ENCODE measurements at regions not wholly inside any gene's neighbourhood (a gene's known extent, or its start where the extent isn't known, plus 50 kb on each side); places are given as distances from the start of the nearest gene placed in this dataset.

DNA sequence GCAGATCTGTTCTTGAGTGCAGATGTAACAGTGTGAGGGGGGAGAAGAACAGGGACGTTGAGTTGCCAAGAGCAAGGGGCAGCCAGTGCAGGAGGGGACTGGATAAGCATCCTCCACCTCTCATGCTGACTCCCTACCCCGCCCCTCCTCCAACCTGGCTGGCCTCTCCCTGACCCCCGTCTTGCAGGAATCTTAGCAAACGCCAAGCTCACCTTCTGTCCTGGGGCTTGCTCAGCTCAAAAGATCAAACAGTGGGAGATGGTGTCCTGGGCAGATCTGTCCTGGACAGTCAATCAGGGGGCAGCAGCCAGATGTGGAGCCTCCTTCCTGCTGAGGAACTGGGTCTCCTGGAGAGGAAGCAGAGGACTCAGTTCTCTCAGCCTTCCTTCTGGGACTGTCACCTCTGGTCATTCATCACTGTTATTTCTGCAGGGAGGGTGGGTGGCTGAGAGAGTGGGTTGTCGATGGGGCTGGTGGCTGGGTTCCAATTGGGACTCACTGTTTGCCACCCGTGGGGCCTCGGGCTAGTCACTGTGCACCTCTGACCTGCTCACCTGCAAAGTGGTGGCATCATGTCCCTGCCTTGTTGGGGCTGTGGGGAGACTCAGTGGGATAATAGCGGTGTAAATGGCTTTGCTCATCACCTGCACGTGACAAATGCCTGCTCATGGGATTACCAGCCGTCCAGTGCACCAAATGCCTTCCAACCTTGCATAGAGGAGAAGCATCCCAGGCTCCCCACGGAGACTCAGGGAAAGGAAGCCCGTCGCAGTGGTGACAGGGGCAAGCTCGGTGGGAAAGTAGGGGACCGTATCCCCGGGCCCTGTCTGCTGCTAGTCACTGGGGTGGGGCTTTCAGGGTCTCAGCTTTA is 154.4 kb downstream of the PTPRU start:
- Histone ChIP-seq H3K4me2 (ENCODE audit: low read length) (no peak overlapping the region), H3K27ac (ENCODE audit: low read depth, low read length) (no peak overlapping the region), H3K4me1 (ENCODE audit: insufficient read depth, low read length) (no peaks in the 10 kb centered on the region), H3K79me2 (ENCODE audit: insufficient read depth, low read length) (no peaks in the 10 kb centered on the region), H2AFZ (ENCODE audit: low read depth, low read length) (no peak overlapping the region), H3K9me3 (ENCODE audit: insufficient read depth, low read depth, low read length) (no peaks in the 10 kb centered on the region), H3K4me3 (ENCODE audit: insufficient read depth, low read depth, low read length) (no peak overlapping the region), H3K27me3 (ENCODE audit: insufficient read depth, low read length) (peaks cover 3% of the 10 kb centered on the region), H3K36me3 (ENCODE audit: insufficient read depth, low read length) (no peaks in the 10 kb centered on the region), H3K9ac (ENCODE audit: low read length) (no peak overlapping the region), H4K20me1 (ENCODE audit: insufficient read depth, low read length) (no peaks in the 10 kb centered on the region)
- Mint-ChIP-seq H3K27ac (ENCODE audit: unreplicated experiment) (no peak overlapping the region), H3K4me1 (ENCODE audit: low read depth, unreplicated experiment) (peaks cover 1% of the 10 kb centered on the region), H3K9me3 (ENCODE audit: unreplicated experiment) (no peaks in the 10 kb centered on the region), H3K36me3 (ENCODE audit: low read depth, unreplicated experiment) (no peaks in the 10 kb centered on the region), H3K4me3 (ENCODE audit: unreplicated experiment) (no peak overlapping the region), H3K27me3 (ENCODE audit: low read depth, unreplicated experiment) (peaks cover 51% of the 10 kb centered on the region)
- TF ChIP-seq EZH2 (IDR thresholded peaks at IDR 0.05; ENCODE audit: insufficient read depth, low read length), result no peak
- TF ChIP-seq, protein P1, sequence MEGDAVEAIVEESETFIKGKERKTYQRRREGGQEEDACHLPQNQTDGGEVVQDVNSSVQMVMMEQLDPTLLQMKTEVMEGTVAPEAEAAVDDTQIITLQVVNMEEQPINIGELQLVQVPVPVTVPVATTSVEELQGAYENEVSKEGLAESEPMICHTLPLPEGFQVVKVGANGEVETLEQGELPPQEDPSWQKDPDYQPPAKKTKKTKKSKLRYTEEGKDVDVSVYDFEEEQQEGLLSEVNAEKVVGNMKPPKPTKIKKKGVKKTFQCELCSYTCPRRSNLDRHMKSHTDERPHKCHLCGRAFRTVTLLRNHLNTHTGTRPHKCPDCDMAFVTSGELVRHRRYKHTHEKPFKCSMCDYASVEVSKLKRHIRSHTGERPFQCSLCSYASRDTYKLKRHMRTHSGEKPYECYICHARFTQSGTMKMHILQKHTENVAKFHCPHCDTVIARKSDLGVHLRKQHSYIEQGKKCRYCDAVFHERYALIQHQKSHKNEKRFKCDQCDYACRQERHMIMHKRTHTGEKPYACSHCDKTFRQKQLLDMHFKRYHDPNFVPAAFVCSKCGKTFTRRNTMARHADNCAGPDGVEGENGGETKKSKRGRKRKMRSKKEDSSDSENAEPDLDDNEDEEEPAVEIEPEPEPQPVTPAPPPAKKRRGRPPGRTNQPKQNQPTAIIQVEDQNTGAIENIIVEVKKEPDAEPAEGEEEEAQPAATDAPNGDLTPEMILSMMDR (IDR thresholded peaks at IDR 0.05; ENCODE audit: insufficient read depth, low read depth, low read length), result no peak
- FAIRE-seq (no peak), DNase-seq (ENCODE audit: low read depth) (no peak)

DNA sequence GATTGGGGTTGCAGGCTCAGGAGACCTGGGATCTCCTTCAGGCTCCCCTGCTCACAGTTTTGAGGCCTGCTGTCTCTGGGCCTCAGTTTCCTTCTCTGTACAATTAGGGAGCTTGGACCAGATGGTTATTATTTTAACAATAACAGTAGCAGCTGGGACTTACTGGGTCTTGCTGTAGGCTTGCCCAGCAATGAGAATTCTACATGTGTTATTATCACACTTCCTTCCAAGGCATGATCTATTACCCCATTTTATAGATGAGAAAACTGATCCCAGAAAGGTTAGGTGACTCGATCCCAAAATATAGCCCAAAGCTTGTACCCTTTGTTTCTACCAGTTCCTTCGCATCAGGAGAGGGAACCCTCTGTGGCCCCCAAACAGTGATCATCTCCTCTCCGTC is 153.8 kb downstream of the PTPRU start:
- Histone ChIP-seq H3K9ac (ENCODE audit: low read length) (no peak overlapping the region), H3K27ac (ENCODE audit: low read depth, low read length) (no peak overlapping the region), H4K20me1 (ENCODE audit: insufficient read depth, low read length) (no peaks in the 10 kb centered on the region), H3K27me3 (ENCODE audit: insufficient read depth, low read length) (peaks cover 3% of the 10 kb centered on the region), H3K9me3 (ENCODE audit: insufficient read depth, low read depth, low read length) (no peaks in the 10 kb centered on the region), H2AFZ (ENCODE audit: low read depth, low read length) (no peak overlapping the region), H3K79me2 (ENCODE audit: insufficient read depth, low read length) (no peaks in the 10 kb centered on the region), H3K36me3 (ENCODE audit: insufficient read depth, low read length) (no peaks in the 10 kb centered on the region), H3K4me1 (ENCODE audit: insufficient read depth, low read length) (no peaks in the 10 kb centered on the region), H3K4me2 (ENCODE audit: low read length) (no peak overlapping the region), H3K4me3 (ENCODE audit: insufficient read depth, low read depth, low read length) (no peak overlapping the region)
- H3K4me1 Mint-ChIP-seq (ENCODE audit: low read depth, unreplicated experiment), result no peaks in the 10 kb centered on the region
- no peak for FAIRE-seq
- peaks cover 51% of the 10 kb centered on the region for H3K27me3 Mint-ChIP-seq (ENCODE audit: low read depth, unreplicated experiment)
- TF ChIP-seq EZH2 (IDR thresholded peaks at IDR 0.05; ENCODE audit: insufficient read depth, low read length), result no peak
- TF ChIP-seq, protein P1 (IDR thresholded peaks at IDR 0.05; ENCODE audit: insufficient read depth, low read depth, low read length), result no peak
- H3K9me3 Mint-ChIP-seq (ENCODE audit: unreplicated experiment), result no peaks in the 10 kb centered on the region
- DNase-seq (ENCODE audit: low read depth), result no peak
- H3K36me3 Mint-ChIP-seq (ENCODE audit: low read depth, unreplicated experiment), result no peaks in the 10 kb centered on the region
- H3K27ac Mint-ChIP-seq (ENCODE audit: unreplicated experiment), result no peak overlapping the region
- H3K4me3 Mint-ChIP-seq (ENCODE audit: unreplicated experiment), result no peak overlapping the region

DNA sequence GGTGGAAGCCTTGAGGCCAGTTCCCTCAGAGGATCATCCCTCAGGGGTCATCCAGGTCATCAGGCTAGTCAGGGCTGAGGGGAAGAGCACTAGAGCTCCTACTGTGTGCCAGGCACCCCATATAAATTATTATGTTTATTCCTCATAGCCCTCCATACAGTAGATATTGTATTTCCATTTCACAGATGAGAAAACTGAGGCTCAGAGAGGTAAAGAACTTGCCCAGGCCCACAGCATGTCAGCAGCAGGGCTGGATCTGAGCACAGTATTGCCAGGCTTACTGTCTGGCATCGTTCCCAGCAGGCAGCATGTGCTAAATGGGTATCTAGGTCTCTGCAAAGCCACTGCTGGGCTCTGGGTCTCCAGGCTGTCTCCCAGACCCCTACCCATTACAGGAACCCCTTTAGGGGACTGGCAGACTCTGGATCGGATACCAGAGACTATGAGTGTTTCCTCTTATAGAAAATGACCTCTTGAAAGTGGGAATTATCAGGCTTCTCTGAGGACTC is 153.3 kb downstream of the PTPRU start:
- Histone ChIP-seq H3K27me3 (ENCODE audit: insufficient read depth, low read length) (peaks cover 3% of the 10 kb centered on the region), H3K4me1 (ENCODE audit: insufficient read depth, low read length) (no peaks in the 10 kb centered on the region), H2AFZ (ENCODE audit: low read depth, low read length) (no peak overlapping the region), H3K4me2 (ENCODE audit: low read length) (no peak overlapping the region), H3K36me3 (ENCODE audit: insufficient read depth, low read length) (no peaks in the 10 kb centered on the region), H3K4me3 (ENCODE audit: insufficient read depth, low read depth, low read length) (no peak overlapping the region), H3K9me3 (ENCODE audit: insufficient read depth, low read depth, low read length) (no peaks in the 10 kb centered on the region), H3K27ac (ENCODE audit: low read depth, low read length) (no peak overlapping the region), H4K20me1 (ENCODE audit: insufficient read depth, low read length) (no peaks in the 10 kb centered on the region), H3K79me2 (ENCODE audit: insufficient read depth, low read length) (no peaks in the 10 kb centered on the region), H3K9ac (ENCODE audit: low read length) (no peak overlapping the region)
- Mint-ChIP-seq H3K9me3 (ENCODE audit: unreplicated experiment) (no peaks in the 10 kb centered on the region), H3K36me3 (ENCODE audit: low read depth, unreplicated experiment) (no peaks in the 10 kb centered on the region), H3K27me3 (ENCODE audit: low read depth, unreplicated experiment) (peaks cover 51% of the 10 kb centered on the region), H3K27ac (ENCODE audit: unreplicated experiment) (no peak overlapping the region), H3K4me3 (ENCODE audit: unreplicated experiment) (no peak overlapping the region), H3K4me1 (ENCODE audit: low read depth, unreplicated experiment) (no peaks in the 10 kb centered on the region)
- no peak for TF ChIP-seq EZH2 (IDR thresholded peaks at IDR 0.05; ENCODE audit: insufficient read depth, low read length)
- TF ChIP-seq, protein P1 (IDR thresholded peaks at IDR 0.05; ENCODE audit: insufficient read depth, low read depth, low read length), result no peak
- DNase-seq (ENCODE audit: low read depth), result no peak
- FAIRE-seq, result no peak
